Stomach (tissue), 8 donors: ENCODE measurements at regions not wholly inside any gene's neighbourhood (a gene's known extent, or its start where the extent isn't known, plus 50 kb on each side); places are given as distances from the start of the nearest gene placed in this dataset.

Experiments used
- DNase-seq, 2 donors: peaks; one replicate each; pipeline versions ENCODE4 v3.0.0 to v3.0.0-alpha.2; 2013 to 2019
- H3K27ac ChIP-seq, 5 donors: fragments of 200-600 bp in 4 of 5; sonication (generic) in 4 of 5; one replicate each; pipeline ENCODE4 v1.5.1; 2013 to 2019; ENCODE audit warnings: mild to moderate bottlenecking in 1 of 5, moderate library complexity in 1 of 5
- H3K27me3 ChIP-seq, 3 donors: fragments of 200-600 bp; sonication (generic); one replicate each; pipeline ENCODE4 v1.5.1; 2017 to 2019; ENCODE audit warnings: mixed run types in 1 of 3
- H3K36me3 ChIP-seq, 4 donors: fragments of 200-600 bp; sonication (generic); 1 replicate in 3 of 4; 2 replicates in 1 of 4; pipeline ENCODE4 v1.5.1; 2016 to 2019
- H3K4me1 ChIP-seq, 4 donors: fragments of 200-600 bp; sonication (generic); one replicate each; pipeline ENCODE4 v1.5.1; 2016 to 2019
- H3K4me3 ChIP-seq, 4 donors: fragments of 200-600 bp; sonication (generic) in 3 of 4; one replicate each; pipeline ENCODE4 v1.5.1; 2016 to 2019; ENCODE audit warnings: mild to moderate bottlenecking in 1 of 4
- H3K9me3 ChIP-seq, 4 donors: fragments of 200-600 bp; sonication (generic); one replicate each; pipeline ENCODE4 v1.5.1; 2016 to 2019
- CTCF ChIP-seq, 7 experiments: fragments of 450-650 bp in 4 of 7; fragments of 200-600 bp in 3 of 7; sonication (generic) in 3 of 7; IDR thresholded peaks; one replicate each; pipeline ENCODE4 v1.5.1; 2016 to 2019; ENCODE audit warnings: antibody characterized with exemption in 7 of 7, control low read depth in 2 of 7, mild to moderate bottlenecking in 1 of 7
- EP300 ChIP-seq: sonication (generic); formaldehyde crosslinking; IDR thresholded peaks from one replicate; pipeline ENCODE4 v1.6.1; 2017; ENCODE audit warnings: antibody characterized with exemption
- POLR2A ChIP-seq, 4 donors: fragments of 450-650 bp; IDR thresholded peaks; one replicate each; pipeline ENCODE4 v1.6.1; 2016; ENCODE audit warnings: antibody characterized with exemption in 4 of 4, control low read depth in 2 of 4, mild to moderate bottlenecking in 1 of 4, moderate library complexity in 1 of 4
- POLR2AphosphoS5 ChIP-seq, 3 donors: sonication (generic); formaldehyde crosslinking; IDR thresholded peaks; one replicate each; pipeline ENCODE4 v1.6.1; 2016; ENCODE audit warnings: antibody characterized with exemption in 3 of 3
- WGBS, 5 donors: extraction: QIAGEN DNeasy Blood & Tissue Kit in 3 of 5; methylation state at CpG; one replicate each; pipeline versions ENCODE4 v1.1.5 to v1.1.7; 2013 to 2018; 5-methylcytosine and 5-hydroxymethylcytosine counted together
- intact Hi-C: fragments of 100-400 bp; cut with DNase I; formaldehyde crosslinking; loops from one replicate; pipeline ENCODE4 v1.15.1; 2023; ENCODE audit warnings: low total_unique reads
- donor health status: healthy with polysubstance abuse.
- donor health status: Bipolar disorder and iron deficiency.
- donor health status: healthy.

- H3K27ac ChIP-seq: no peak overlapping the region
- TF ChIP-seq EP300 (no peak), POLR2A (IDR thresholded peaks at IDR 0.05) (no peak), CTCF (IDR thresholded peaks at IDR 0.05) (no peak), POLR2AphosphoS5 (IDR thresholded peaks at IDR 0.05) (no peak)
- no peaks in the 10 kb centered on the region for H3K4me1 ChIP-seq
- WGBS, 5 donors: 78 to 84% (median 82%) methylated on average over 3 to 19 of the region's 19 CpGs
- intact Hi-C loops: no loop called here
- no peak for DNase-seq
- no peak overlapping the region for H3K4me3 ChIP-seq
- H3K9me3 ChIP-seq: peaks cover 0 to 42% (median 24%) of the 10 kb centered on the region in 4 donors
- no peaks in the 10 kb centered on the region for H3K36me3 ChIP-seq
- no peaks in the 10 kb centered on the region for H3K27me3 ChIP-seq
Measured at GRCh38 chr18:71028285-71028762, 739.5 kb downstream of the SOCS6 start.

GRCh38 chr18:71027531-71027930 lies 738.7 kb downstream of the SOCS6 start:
- no peak for TF ChIP-seq POLR2A (IDR thresholded peaks at IDR 0.05)
- no peak overlapping the region for H3K27ac ChIP-seq
- H3K9me3 ChIP-seq: peaks cover 0 to 42% (median 24%) of the 10 kb centered on the region in 4 donors
- WGBS, 5 donors: 78 to 89% (median 83%) methylated on average over 4 of the region's 4 CpGs
- no peaks in the 10 kb centered on the region for H3K4me1 ChIP-seq
- intact Hi-C loops: no loop called here
- no peaks in the 10 kb centered on the region for H3K36me3 ChIP-seq
- H3K4me3 ChIP-seq: no peak overlapping the region
- H3K27me3 ChIP-seq: no peaks in the 10 kb centered on the region
- DNase-seq: no peak

- Histone ChIP-seq H3K9me3 (peaks cover 0 to 27% (median 17%) of the 10 kb centered on the region in 4 donors), H3K4me3 (no peak overlapping the region), H3K27me3 (no peaks in the 10 kb centered on the region), H3K36me3 (no peaks in the 10 kb centered on the region), H3K4me1 (no peaks in the 10 kb centered on the region), H3K27ac (no peak overlapping the region)
- intact Hi-C loops: no loop called here
- TF ChIP-seq POLR2A (IDR thresholded peaks at IDR 0.05) (no peak), POLR2AphosphoS5 (IDR thresholded peaks at IDR 0.05) (no peak), EP300 (no peak), CTCF (IDR thresholded peaks at IDR 0.05) (no peak)
- 67 to 75% (median 71%) methylated on average over 6 of the region's 6 CpGs for WGBS, 5 donors
- DNase-seq: no peak
Measured at GRCh38 chr18:71025505-71026225, 736.8 kb downstream of the SOCS6 start.

- no peaks in the 10 kb centered on the region for H3K27me3 ChIP-seq
- H3K4me3 ChIP-seq: no peak overlapping the region
- intact Hi-C loops: no loop called here
- peaks cover 0 to under 1% (median 0%) of the 10 kb centered on the region in 4 donors for H3K9me3 ChIP-seq
- H3K4me1 ChIP-seq: no peaks in the 10 kb centered on the region
- TF ChIP-seq EP300: no peak
- no peak for TF ChIP-seq CTCF (IDR thresholded peaks at IDR 0.05)
- no peak for TF ChIP-seq POLR2AphosphoS5 (IDR thresholded peaks at IDR 0.05)
- TF ChIP-seq POLR2A (IDR thresholded peaks at IDR 0.05): no peak
- no peak for DNase-seq
- no peak overlapping the region for H3K27ac ChIP-seq
- WGBS, 5 donors: 73 to 93% (median 86%) methylated on average over 1 of the region's 1 CpG
- no peaks in the 10 kb centered on the region for H3K36me3 ChIP-seq
Measured at GRCh38 chr18:71022389-71022788, 733.5 kb downstream of the SOCS6 start.

- intact Hi-C loops: no loop called here
- no peaks in the 10 kb centered on the region for H3K36me3 ChIP-seq
- H3K27me3 ChIP-seq: no peaks in the 10 kb centered on the region
- TF ChIP-seq CTCF (IDR thresholded peaks at IDR 0.05) (no peak), POLR2AphosphoS5 (IDR thresholded peaks at IDR 0.05) (no peak), EP300 (no peak), POLR2A (IDR thresholded peaks at IDR 0.05) (no peak)
- no peak overlapping the region for H3K27ac ChIP-seq
- no peaks in the 10 kb centered on the region for H3K4me1 ChIP-seq
- peaks cover 0 to 3% (median 0%) of the 10 kb centered on the region in 4 donors for H3K9me3 ChIP-seq
- H3K4me3 ChIP-seq: no peak overlapping the region
- DNase-seq: no peak
- WGBS, 5 donors: 93 to 99% (median 96%) methylated on average over 2 of the region's 2 CpGs
Measured at GRCh38 chr18:71021030-71021362, 732.2 kb downstream of the SOCS6 start.
